ENCODE measurements at regions not wholly inside any gene's neighbourhood (a gene's known extent, or its start where the extent isn't known, plus 50 kb on each side); places are given as distances from the start of the nearest gene placed in this dataset.

DNA sequence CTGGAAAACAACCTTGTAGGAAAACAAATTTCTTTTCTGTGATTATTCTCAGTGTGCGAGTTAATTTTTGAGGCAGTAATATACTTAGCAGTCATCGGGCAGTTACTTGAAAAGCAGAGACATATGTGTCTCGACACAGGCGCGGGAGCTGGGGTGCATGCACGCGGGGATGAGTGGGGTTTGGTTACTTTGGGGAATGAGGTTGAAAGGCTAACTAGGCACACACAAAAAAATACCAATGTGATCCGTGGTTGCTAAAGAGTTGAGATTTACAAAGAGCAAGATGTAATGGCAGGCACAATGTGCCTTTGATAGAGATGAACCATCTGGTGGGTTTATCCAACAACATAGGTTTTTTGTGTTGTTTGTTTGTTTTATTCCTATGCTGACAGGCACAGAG is 703.8 kb upstream of the EEF2KMT start:
- Histone ChIP-seq H3K4me3 (ENCODE audit: low read length) (no peak overlapping the region), H3K27me3 (ENCODE audit: insufficient read depth, low read length) (no peaks in the 10 kb centered on the region), H2AFZ (ENCODE audit: low read depth, low read length) (no peak overlapping the region), H3K9me3 (ENCODE audit: low read length) (no peaks in the 10 kb centered on the region), H3K4me1 (ENCODE audit: insufficient read depth, low read length) (no peaks in the 10 kb centered on the region), H3K36me3 (ENCODE audit: insufficient read depth, low read length) (no peaks in the 10 kb centered on the region)

DNA sequence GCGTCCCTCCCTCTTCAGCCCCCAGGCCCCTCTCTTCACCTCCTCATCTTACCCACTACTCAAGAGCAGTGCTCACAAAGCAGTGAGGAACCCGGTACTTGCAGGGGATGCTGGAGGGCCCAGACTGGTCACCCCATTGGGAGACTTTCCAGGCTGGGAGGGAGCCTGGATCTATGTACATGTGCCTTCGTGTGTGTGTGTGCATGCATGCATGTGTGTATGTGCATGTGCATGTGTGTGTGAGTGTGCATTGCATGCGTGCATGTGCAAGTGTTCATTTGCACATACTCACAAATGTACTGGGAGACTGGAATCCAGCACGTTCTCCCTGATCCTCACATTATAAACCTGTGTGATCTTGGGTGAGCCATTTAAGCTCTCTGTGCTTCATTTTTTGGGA is 696.0 kb upstream of the EEF2KMT start:
- Histone ChIP-seq H3K4me1 (ENCODE audit: insufficient read depth, low read length) (no peaks in the 10 kb centered on the region), H3K36me3 (ENCODE audit: insufficient read depth, low read length) (no peaks in the 10 kb centered on the region), H3K27me3 (ENCODE audit: insufficient read depth, low read length) (no peaks in the 10 kb centered on the region), H3K4me3 (ENCODE audit: low read length) (no peak overlapping the region), H2AFZ (ENCODE audit: low read depth, low read length) (no peak overlapping the region), H3K9me3 (ENCODE audit: low read length) (no peaks in the 10 kb centered on the region)

DNA sequence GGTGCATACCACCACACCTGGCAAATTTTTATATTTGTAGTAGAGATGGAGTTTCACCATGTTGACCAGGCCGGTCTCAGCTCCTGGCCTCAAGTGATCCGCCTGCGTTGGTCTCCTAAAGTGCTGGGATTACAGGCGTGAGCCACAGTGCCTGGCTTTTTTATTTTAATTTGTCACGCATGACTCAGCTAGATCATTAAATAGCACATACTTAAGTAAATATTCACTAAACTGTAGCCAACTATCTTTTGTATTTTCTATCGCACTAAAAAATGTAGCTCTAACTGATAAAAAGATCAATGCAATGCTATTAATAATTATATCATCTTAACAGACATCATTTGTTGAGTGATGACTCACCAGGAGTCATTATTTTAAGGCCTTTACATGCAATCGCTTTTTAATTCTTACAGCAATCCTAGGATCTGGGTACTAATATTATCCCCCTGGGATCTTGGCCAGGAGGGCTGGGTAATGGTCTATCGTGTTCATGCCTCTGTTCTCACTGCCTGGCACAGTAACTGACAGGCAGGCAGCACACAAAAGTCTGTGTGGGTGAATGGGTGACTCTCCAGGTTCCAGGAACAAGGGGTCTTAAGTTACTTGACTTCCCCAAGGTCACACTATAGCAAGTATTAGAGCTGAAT is 693.5 kb upstream of the EEF2KMT start:
- no peaks in the 10 kb centered on the region for H3K27me3 ChIP-seq (ENCODE audit: insufficient read depth, low read length)

DNA sequence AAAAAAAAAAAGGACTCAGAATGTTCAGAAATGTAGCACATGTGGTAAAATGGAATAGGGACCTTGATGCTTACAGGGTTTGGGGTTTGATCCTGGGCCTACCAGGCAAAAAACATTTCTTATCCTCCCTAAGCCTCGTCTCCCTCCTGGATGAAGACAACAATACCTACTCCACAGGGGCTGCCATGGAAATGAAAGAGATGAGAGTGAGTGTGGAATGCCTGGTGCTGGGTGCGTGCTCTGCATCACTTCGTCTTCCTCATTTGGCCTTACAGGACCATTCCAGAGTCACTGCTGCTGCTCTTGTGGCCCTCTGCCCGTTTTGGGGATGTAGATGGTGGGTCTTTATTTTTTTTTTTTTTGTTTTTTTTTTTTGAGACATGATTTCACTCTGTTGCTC is 692.9 kb upstream of the EEF2KMT start:
- Histone ChIP-seq H3K4me3 (ENCODE audit: low read length) (no peak overlapping the region), H3K36me3 (ENCODE audit: insufficient read depth, low read length) (no peaks in the 10 kb centered on the region), H3K9me3 (ENCODE audit: low read length) (no peaks in the 10 kb centered on the region), H3K4me1 (ENCODE audit: insufficient read depth, low read length) (no peaks in the 10 kb centered on the region), H2AFZ (ENCODE audit: low read depth, low read length) (no peak overlapping the region), H3K27me3 (ENCODE audit: insufficient read depth, low read length) (no peaks in the 10 kb centered on the region)

More for the DNA sequence above, 693.5 kb upstream of the EEF2KMT start:
- H3K4me3 ChIP-seq (ENCODE audit: low read length): no peak overlapping the region
- H3K9me3 ChIP-seq (ENCODE audit: low read length): no peaks in the 10 kb centered on the region
- no peaks in the 10 kb centered on the region for H3K36me3 ChIP-seq (ENCODE audit: insufficient read depth, low read length)
- no peak overlapping the region for H2AFZ ChIP-seq (ENCODE audit: low read depth, low read length)
- H3K4me1 ChIP-seq (ENCODE audit: insufficient read depth, low read length): no peaks in the 10 kb centered on the region

DNA sequence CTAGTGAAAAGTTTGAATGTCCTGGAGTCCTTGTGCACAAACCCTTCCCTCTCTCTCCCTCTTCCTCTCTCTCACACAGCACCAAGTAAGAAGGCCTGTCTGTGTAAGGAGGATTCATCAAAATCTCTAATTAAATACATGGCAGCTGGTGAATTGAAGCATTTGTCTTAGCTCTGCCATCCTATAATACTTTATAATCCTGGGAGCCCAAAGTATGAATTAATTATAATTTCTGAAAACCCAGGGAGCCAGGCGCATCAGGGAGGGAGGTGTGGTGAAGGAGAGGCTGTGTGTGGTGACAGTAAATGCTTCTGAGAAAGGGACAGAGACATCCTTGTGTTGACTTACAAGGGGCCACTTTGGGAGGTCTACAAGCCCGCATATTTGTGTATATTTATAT is 691.4 kb upstream of the EEF2KMT start:
- Histone ChIP-seq H3K36me3 (ENCODE audit: insufficient read depth, low read length) (no peaks in the 10 kb centered on the region), H3K9me3 (ENCODE audit: low read length) (no peaks in the 10 kb centered on the region), H3K4me1 (ENCODE audit: insufficient read depth, low read length) (no peaks in the 10 kb centered on the region), H3K4me3 (ENCODE audit: low read length) (no peak overlapping the region), H2AFZ (ENCODE audit: low read depth, low read length) (no peak overlapping the region), H3K27me3 (ENCODE audit: insufficient read depth, low read length) (no peaks in the 10 kb centered on the region)

DNA sequence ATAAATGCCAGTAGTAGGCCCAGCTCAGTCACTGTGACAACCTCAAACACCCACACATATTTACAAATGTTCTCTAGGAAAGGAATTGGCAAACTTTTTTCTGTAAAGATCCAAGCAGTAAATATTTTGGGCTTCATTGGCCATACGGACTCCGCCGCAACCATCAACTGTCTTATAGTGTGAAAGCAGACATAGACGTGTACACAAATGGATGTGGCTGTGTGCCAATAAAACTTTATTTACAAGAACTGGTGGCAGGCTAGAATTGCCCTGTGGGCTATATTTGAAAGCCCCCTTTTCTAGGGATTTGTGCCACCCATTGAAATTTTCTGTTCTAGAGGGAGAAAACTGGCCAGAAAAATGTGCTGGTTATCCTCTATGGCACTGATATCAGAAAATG is 683.8 kb upstream of the EEF2KMT start:
- Histone ChIP-seq H3K4me3 (ENCODE audit: low read length) (no peak overlapping the region), H3K4me1 (ENCODE audit: insufficient read depth, low read length) (no peaks in the 10 kb centered on the region), H3K27me3 (ENCODE audit: insufficient read depth, low read length) (no peaks in the 10 kb centered on the region), H2AFZ (ENCODE audit: low read depth, low read length) (no peak overlapping the region), H3K36me3 (ENCODE audit: insufficient read depth, low read length) (no peaks in the 10 kb centered on the region), H3K9me3 (ENCODE audit: low read length) (no peaks in the 10 kb centered on the region)

DNA sequence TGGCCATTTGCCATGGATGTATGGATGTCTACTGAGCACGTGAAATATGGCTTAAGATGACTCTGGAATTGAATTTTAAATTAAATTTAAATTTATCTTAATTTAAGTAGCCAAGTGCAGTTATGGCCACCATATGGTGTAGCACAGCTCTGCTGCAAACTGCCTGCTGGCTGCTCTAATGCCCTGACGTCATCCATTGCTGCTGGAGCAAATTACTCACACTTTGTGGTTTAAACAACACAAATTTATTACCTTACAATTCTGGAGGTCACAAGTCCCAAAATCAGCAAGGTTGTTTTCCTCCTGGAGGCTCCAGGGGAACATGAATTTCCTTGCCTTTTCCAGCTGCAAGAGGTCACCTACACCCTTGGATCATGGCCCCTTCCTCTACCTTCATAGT is 679.3 kb upstream of the EEF2KMT start:
- Histone ChIP-seq H3K9me3 (ENCODE audit: low read length) (no peaks in the 10 kb centered on the region), H3K4me3 (ENCODE audit: low read length) (no peak overlapping the region), H3K27me3 (ENCODE audit: insufficient read depth, low read length) (no peaks in the 10 kb centered on the region), H2AFZ (ENCODE audit: low read depth, low read length) (no peak overlapping the region), H3K4me1 (ENCODE audit: insufficient read depth, low read length) (no peaks in the 10 kb centered on the region), H3K36me3 (ENCODE audit: insufficient read depth, low read length) (no peaks in the 10 kb centered on the region)

DNA sequence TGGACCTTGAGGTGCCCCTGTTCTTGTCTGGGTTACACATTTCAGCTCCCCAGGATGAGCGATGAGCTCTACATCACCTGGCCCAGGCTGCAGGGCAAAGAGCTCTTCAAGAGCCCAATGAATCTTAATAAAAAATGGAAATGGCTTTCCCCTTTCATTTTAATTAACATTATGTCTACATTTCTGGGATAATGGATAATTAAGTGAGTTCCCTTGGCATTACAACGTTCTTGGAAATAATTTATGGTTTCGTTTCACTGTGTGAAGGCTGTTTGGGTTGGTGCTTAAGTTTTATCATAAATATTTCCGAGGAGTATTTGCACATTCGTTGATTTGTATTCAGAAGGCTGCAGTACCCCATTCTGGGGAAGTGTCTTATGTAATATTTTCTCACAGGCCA is 678.3 kb upstream of the EEF2KMT start:
- no peaks in the 10 kb centered on the region for H3K36me3 ChIP-seq (ENCODE audit: insufficient read depth, low read length)
- H2AFZ ChIP-seq (ENCODE audit: low read depth, low read length): no peak overlapping the region
- H3K4me1 ChIP-seq (ENCODE audit: insufficient read depth, low read length): no peaks in the 10 kb centered on the region
- H3K9me3 ChIP-seq (ENCODE audit: low read length): no peaks in the 10 kb centered on the region
- no peaks in the 10 kb centered on the region for H3K27me3 ChIP-seq (ENCODE audit: insufficient read depth, low read length)
- H3K4me3 ChIP-seq (ENCODE audit: low read length): no peak overlapping the region

DNA sequence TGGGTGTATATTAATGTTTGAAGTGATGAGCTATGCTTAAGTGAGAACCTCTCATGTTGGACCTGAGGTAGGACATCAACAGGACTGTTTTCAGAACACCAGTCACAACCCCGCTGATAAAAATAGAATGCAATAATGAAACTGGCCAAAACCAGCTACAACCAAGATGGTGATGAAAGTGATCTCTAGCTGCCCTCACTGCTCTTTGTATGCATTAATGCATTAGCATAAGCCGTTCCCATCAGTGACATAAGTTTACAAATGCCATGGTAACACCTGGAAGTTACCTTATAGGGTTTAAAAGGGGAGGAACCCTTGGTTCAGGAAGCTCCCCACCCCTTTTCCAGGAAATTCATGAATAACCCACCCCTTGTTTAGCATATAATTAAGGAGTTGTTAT is 672.5 kb upstream of the EEF2KMT start:
- Histone ChIP-seq H3K36me3 (ENCODE audit: insufficient read depth, low read length) (no peaks in the 10 kb centered on the region), H3K4me1 (ENCODE audit: insufficient read depth, low read length) (no peaks in the 10 kb centered on the region), H2AFZ (ENCODE audit: low read depth, low read length) (no peak overlapping the region), H3K27me3 (ENCODE audit: insufficient read depth, low read length) (no peaks in the 10 kb centered on the region), H3K9me3 (ENCODE audit: low read length) (no peaks in the 10 kb centered on the region), H3K4me3 (ENCODE audit: low read length) (no peak overlapping the region)

DNA sequence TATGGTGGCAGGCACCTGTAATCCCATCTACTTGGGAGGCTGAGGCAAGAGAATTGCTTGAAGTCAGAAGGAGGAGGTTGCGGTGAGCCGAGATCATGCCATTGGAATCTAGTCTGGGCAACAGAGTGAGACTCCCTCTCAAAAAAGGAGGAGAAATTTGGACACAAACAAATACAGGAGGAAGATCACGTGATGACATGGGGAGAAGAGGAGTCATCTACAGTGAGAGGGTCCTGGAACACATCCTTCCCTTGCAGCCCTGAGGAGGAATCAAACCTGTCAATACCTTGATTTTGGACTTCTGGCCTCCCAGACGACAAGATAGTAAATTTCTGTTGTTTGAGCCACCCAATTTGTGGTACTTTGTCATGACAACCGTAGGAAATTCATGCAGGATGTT is 671.9 kb upstream of the EEF2KMT start:
- Histone ChIP-seq H3K27me3 (ENCODE audit: insufficient read depth, low read length) (no peaks in the 10 kb centered on the region), H3K9me3 (ENCODE audit: low read length) (no peaks in the 10 kb centered on the region), H3K36me3 (ENCODE audit: insufficient read depth, low read length) (no peaks in the 10 kb centered on the region), H3K4me3 (ENCODE audit: low read length) (no peak overlapping the region), H3K4me1 (ENCODE audit: insufficient read depth, low read length) (no peaks in the 10 kb centered on the region), H2AFZ (ENCODE audit: low read depth, low read length) (no peak overlapping the region)

DNA sequence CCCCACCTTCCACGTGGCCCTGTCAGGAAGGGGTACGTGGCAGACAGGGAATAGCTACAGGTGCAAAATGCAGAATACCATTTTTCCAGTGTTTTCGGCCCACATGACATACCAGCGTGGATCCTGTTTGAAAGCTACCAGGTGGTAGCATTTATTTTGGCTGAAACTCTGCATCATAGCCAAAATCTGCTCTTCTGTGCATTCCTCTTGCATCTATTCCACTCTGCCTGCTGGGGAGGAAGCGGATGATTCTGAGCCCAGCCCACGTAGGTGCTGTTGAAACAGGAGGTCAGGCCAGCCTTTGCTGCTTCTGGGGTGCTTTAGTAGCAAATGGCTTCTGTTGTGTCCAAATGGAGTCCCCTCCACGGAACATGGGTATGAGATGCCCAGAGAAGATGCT is 670.9 kb upstream of the EEF2KMT start:
- H3K4me3 ChIP-seq (ENCODE audit: low read length): no peak overlapping the region

DNA sequence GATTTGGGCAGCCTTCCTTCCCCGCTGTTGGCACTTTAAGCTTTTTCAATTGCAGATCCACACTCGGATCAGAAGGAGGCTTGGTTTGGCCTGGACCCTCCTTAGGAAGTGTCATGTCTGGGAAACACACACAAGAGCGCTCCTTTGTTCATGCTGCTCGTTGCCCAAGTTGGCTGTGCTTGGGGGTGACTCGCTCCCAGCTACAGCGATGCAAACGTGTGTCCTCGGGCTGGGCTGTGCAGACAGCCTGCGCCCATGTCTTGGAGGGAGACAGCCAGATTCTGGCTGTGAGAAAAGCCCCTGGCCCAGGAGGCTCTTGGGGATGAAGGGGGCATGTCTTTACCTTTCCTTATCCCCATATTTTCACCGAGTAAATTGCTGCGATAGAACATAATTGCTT is 665.6 kb upstream of the EEF2KMT start:
- H3K4me3 ChIP-seq (ENCODE audit: low read length): no peak overlapping the region
- H3K4me1 ChIP-seq (ENCODE audit: insufficient read depth, low read length): no peaks in the 10 kb centered on the region
- no peaks in the 10 kb centered on the region for H3K9me3 ChIP-seq (ENCODE audit: low read length)
- H3K36me3 ChIP-seq (ENCODE audit: insufficient read depth, low read length): no peaks in the 10 kb centered on the region
- peaks cover 3% of the 10 kb centered on the region for H3K27me3 ChIP-seq (ENCODE audit: insufficient read depth, low read length)
- H2AFZ ChIP-seq (ENCODE audit: low read depth, low read length): no peak overlapping the region

More for the DNA sequence above, 670.9 kb upstream of the EEF2KMT start:
- Histone ChIP-seq H3K27me3 (ENCODE audit: insufficient read depth, low read length) (no peaks in the 10 kb centered on the region), H2AFZ (ENCODE audit: low read depth, low read length) (no peak overlapping the region), H3K36me3 (ENCODE audit: insufficient read depth, low read length) (no peaks in the 10 kb centered on the region), H3K9me3 (ENCODE audit: low read length) (no peaks in the 10 kb centered on the region), H3K4me1 (ENCODE audit: insufficient read depth, low read length) (no peaks in the 10 kb centered on the region)

DNA sequence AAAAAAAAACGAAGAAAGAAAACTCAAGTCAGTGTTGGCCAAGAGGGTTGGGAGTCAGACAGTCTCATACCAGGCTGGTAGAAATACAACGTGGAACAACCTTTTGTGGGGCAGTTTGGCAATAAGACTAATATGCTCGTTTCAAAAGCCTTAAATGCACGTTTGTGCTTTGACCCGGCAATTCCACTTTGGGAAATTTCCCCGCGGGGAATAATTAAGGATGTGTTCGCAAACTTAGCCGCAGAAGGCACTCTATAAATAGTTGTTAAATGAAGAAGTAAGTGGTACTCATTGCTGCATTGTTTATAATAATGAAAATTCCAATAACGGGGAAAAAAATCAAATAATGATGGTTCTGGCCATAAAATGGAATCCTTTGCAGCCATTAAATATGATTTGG is 664.8 kb upstream of the EEF2KMT start:
- H3K27me3 ChIP-seq (ENCODE audit: insufficient read depth, low read length): peaks cover 3% of the 10 kb centered on the region
- no peaks in the 10 kb centered on the region for H3K36me3 ChIP-seq (ENCODE audit: insufficient read depth, low read length)

DNA sequence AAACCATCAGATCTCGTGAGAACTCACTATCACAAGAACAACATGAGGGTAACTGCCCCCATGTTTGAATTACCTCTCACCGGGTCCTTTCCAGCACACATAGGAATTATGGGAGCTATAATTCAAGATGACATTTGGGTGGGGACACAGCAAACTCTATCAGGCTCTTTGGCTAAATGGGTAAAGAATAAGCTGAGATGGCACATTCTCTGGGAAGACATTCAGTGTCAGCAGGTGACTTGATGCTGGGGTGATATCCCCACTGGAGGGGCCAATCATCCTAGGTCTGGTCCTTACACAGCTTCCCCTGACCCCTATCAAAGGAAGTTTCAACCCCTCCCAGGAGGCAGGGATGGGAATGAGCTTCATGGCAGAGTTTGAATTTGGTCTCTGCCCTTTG is 664.0 kb upstream of the EEF2KMT start:
- Histone ChIP-seq H3K27me3 (ENCODE audit: insufficient read depth, low read length) (peaks cover 3% of the 10 kb centered on the region), H3K9me3 (ENCODE audit: low read length) (no peaks in the 10 kb centered on the region), H3K4me3 (ENCODE audit: low read length) (no peak overlapping the region), H3K36me3 (ENCODE audit: insufficient read depth, low read length) (no peaks in the 10 kb centered on the region), H2AFZ (ENCODE audit: low read depth, low read length) (no peak overlapping the region), H3K4me1 (ENCODE audit: insufficient read depth, low read length) (no peaks in the 10 kb centered on the region)

More for the DNA sequence above, 664.8 kb upstream of the EEF2KMT start:
- H3K4me1 ChIP-seq (ENCODE audit: insufficient read depth, low read length): no peaks in the 10 kb centered on the region
- H3K4me3 ChIP-seq (ENCODE audit: low read length): no peak overlapping the region
- H3K9me3 ChIP-seq (ENCODE audit: low read length): no peaks in the 10 kb centered on the region
- no peak overlapping the region for H2AFZ ChIP-seq (ENCODE audit: low read depth, low read length)

Measured in neuron (in vitro differentiated cells).